HG03342 (cell line): ENCODE measurements at regions not wholly inside any gene's neighbourhood (a gene's known extent, or its start where the extent isn't known, plus 50 kb on each side); places are given as distances from the start of the nearest gene placed in this dataset.

Source experiments
- ATAC-seq: cut with Tn5 transposase; IDR thresholded peaks from one replicate; pipeline ENCODE4 v1.9.1; 2021; ENCODE audit warnings: mild to moderate bottlenecking, moderate library complexity; ENCODE audit not compliant: unreplicated experiment

- ATAC-seq, result no peak
These were observed 51.4 kb upstream of the ITM2B start for GRCh38 chr13:48181482-48182145.

DNA sequence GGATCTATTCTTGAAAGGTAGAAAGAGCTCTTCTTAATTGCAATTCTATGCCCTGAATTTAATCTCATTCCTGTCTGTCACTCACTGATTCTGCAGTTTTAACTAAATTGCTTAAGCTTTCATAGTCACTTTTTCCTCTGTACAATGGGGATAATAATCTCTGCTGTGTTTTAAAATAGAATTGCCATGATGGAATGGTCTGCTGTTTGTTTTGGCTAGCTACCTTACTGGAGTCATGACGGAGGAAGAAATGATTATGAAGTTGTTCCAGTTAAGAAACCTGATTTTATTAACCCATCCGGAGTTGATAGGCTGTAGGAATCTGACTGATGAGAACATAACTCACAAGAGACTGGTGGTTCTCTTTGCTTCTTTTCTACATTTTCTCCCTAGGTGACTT is 54.9 kb upstream of the ITM2B start:
- ATAC-seq, result no peak

GRCh38 chr13:48176781-48177180 is 56.2 kb upstream of the ITM2B start:
- ATAC-seq, result no peak

GRCh38 chr13:48175185-48175584 is 57.8 kb upstream of the ITM2B start:
- ATAC-seq, result no peak

GRCh38 chr13:48167866-48168265 is 65.1 kb upstream of the ITM2B start:
- no peak for ATAC-seq

- no peak for ATAC-seq
These were observed 67.3 kb upstream of the ITM2B start for GRCh38 chr13:48165727-48166126.

- ATAC-seq, result no peak
These were observed 67.9 kb upstream of the ITM2B start for GRCh38 chr13:48165063-48165462.

GRCh38 chr13:48163061-48163460 is 68.2 kb upstream of the MED4 start:
- no peak for ATAC-seq

- ATAC-seq, result no peak
These were observed 67.3 kb upstream of the MED4 start for GRCh38 chr13:48162217-48162616.

- no peak for ATAC-seq
These were observed 66.8 kb upstream of the MED4 start for GRCh38 chr13:48161530-48162179.

- ATAC-seq, result no peak
These were observed 65.8 kb upstream of the MED4 start for GRCh38 chr13:48160606-48161278.

DNA sequence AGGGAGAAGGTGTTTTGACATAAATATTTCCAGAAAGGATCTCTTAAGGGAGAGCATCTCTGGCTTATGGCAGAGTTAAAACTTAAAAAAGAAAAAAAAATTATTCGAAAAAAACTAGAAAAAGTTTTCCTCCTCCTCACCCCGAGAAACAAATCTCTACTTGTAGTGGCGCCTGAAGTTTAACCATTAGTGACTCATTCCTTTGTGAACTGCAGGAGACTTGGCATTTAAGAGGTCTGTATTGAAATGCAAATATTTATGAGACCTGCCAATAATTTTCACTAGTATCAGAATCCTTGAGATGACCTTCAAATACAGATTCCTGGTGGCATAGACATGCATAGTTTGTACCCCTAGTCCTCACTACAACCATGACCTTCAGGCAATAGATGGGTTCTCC is 64.9 kb upstream of the MED4 start:
- ATAC-seq, result no peak

GRCh38 chr13:48159401-48159800 is 64.5 kb upstream of the MED4 start:
- no peak for ATAC-seq

GRCh38 chr13:48158915-48159314 is 64.0 kb upstream of the MED4 start:
- no peak for ATAC-seq

- ATAC-seq, result peak; percentile 52
These were observed 63.4 kb upstream of the MED4 start for GRCh38 chr13:48158290-48158689.

DNA sequence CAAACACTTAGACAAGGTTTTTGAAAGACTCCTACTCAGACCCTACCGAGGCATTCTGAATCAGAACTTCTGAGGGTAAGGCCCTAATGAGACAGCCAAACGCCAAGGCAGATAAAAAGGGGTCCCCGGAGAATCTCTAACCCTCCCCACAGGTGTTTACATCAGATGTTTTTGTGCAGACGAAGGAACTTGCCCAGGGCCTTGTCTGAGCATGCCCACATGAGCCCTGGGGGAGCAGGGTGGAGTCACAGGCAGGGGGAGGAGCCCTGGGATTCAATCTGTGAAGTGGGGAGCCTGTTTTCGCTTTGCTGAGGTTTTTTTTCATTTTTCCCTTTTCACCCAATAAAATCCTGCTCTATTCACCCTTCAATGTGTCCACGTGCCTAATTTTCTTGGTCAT is 61.6 kb upstream of the MED4 start:
- no peak for ATAC-seq

DNA sequence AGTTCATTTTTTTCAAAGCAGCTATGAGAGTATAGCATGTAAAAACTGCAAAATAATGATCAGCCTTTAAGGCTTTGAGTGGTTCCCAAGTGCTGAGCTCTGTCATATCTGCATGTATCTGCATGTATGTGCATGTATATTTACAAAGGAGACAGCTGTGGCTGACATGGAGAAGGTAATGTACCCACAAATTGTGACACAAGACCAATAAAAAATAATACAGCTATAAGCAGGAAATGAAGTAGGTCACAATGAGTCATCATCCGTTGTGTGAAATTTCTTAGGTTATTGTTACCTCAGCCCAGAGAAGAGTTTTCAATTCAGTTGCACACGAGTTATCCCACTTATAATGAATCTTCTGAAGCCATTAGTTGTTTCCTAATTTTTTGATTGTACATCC is 60.9 kb upstream of the MED4 start:
- no peak for ATAC-seq

GRCh38 chr13:48154671-48155070 is 59.8 kb upstream of the MED4 start:
- no peak for ATAC-seq

- ATAC-seq, result no peak
These were observed 58.3 kb upstream of the MED4 start for GRCh38 chr13:48153186-48153585.

GRCh38 chr13:48151363-48152161 is 56.7 kb upstream of the MED4 start:
- ATAC-seq, result no peak

- no peak for ATAC-seq
These were observed 53.5 kb upstream of the MED4 start for GRCh38 chr13:48148454-48148853.

GRCh38 chr13:48146636-48147035 is 51.7 kb upstream of the MED4 start:
- ATAC-seq, result no peak
